Sigmoid colon (tissue), 4 donors: ENCODE measurements at regions not wholly inside any gene's neighbourhood (a gene's known extent, or its start where the extent isn't known, plus 50 kb on each side); places are given as distances from the start of the nearest gene placed in this dataset.

Experiments
- CTCF ChIP-seq, 4 experiments: fragments of 450-650 bp in 3 of 4; fragments of 200-600 bp in 1 of 4; IDR thresholded peaks; one replicate each; pipeline ENCODE4 v1.5.1; 2016 to 2019; ENCODE audit warnings: antibody characterized with exemption in 4 of 4, mild to moderate bottlenecking in 3 of 4, moderate library complexity in 2 of 4
- EP300 ChIP-seq, 4 donors: sonication (generic); formaldehyde crosslinking; IDR thresholded peaks; one replicate each; pipeline ENCODE4 v1.6.1; 2017; ENCODE audit warnings: antibody characterized with exemption in 4 of 4
- POLR2A ChIP-seq, 2 donors: fragments of 450-650 bp; IDR thresholded peaks; one replicate each; pipeline ENCODE4 v1.6.1; 2016; ENCODE audit warnings: antibody characterized with exemption in 2 of 2, mild to moderate bottlenecking in 2 of 2, moderate library complexity in 2 of 2
- POLR2AphosphoS5 ChIP-seq, 4 donors: sonication (generic); formaldehyde crosslinking; IDR thresholded peaks; one replicate each; pipeline ENCODE4 v1.6.1; 2017; ENCODE audit warnings: antibody characterized with exemption in 4 of 4

- no peak for TF ChIP-seq CTCF (IDR thresholded peaks at IDR 0.05)
- no peak for TF ChIP-seq POLR2A (IDR thresholded peaks at IDR 0.05)
- TF ChIP-seq POLR2AphosphoS5 (IDR thresholded peaks at IDR 0.05): no peak
- TF ChIP-seq EP300 (IDR thresholded peaks at IDR 0.05): no peak
Observed at GRCh38 chr13:64959276-64959675, 2270.9 kb downstream of the PCDH9 start.
